DMS 273 (cell line): ENCODE measurements at regions not wholly inside any gene's neighbourhood (a gene's known extent, or its start where the extent isn't known, plus 50 kb on each side); places are given as distances from the start of the nearest gene placed in this dataset.

Experiments
- DNase-seq: peaks from one replicate; lab custom pipeline; 2025; ENCODE audit not compliant: unreplicated experiment; lab: John Stamatoyannopoulos, UW

DNA sequence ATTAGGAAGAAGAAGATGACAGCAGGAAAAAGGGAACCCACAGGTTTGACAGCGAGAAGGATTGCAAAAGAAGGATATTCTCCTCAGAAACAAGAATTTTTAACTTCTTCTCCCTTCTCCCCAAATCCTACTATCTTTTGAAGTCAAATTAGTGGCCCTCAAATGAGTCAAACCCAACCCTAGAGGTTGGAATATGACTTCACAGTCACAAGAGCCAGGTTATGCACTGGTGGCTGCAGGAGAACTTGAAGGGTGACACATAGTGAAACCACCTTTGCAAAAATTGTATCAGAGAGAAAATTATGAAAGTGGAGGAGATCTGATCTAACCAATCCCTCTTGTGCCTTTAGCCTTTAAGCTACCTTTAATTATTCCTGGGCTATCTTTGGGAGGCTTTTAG is 386.2 kb upstream of the CCDC196 start:
- DNase-seq: peak; percentile 40

- peak; percentile 47 for DNase-seq
Measured at GRCh38 chr14:66101662-66102061, 384.5 kb upstream of the CCDC196 start.

- peak; percentile 44 for DNase-seq
Measured at GRCh38 chr14:66104486-66104885, 381.7 kb upstream of the CCDC196 start.

GRCh38 chr14:66105815-66106214 is 380.4 kb upstream of the CCDC196 start:
- DNase-seq: no peak

DNA sequence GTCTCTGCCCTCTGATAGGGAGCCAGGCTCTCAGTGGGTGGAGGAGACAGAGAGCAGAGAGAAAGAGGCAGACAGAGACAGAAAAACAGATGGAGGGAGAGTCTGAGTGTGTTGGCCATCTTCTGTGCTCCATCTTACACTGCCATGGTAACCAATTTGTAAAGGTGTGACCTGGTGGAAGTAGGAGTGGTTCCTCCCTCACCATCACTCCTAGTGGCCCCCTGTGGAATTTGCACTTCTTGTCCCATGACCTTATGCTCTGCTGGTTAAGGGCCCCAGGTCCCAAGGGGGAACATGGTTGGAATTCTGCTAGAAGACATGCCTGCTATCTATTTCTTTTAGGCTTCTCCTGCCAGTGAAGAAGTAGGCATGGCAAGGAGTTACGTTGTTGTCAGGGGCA is 376.7 kb upstream of the CCDC196 start:
- peak; percentile 16 for DNase-seq

DNA sequence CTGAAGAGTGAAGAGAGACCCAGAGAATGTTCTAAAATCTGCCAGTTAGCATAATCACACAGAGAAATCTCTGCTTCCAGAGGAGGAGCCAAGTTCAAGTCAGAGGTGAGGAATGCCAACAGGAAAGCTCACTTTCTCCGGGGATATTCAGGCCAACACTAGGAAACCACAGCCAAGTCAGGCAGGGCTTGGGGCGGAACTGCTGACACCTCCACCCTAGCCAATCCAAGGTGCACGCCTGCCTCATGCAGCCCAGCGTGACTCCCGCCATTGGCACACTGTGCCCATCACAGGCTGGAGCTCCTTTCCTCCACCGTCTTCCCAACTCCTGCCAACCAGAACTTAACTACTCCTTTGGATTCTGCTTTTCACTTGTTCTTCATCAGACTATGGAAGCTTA is 374.3 kb upstream of the CCDC196 start:
- DNase-seq: no peak

GRCh38 chr14:66114071-66114470 is 372.1 kb upstream of the CCDC196 start:
- no peak for DNase-seq

- no peak for DNase-seq
Measured at GRCh38 chr14:66115740-66116502, 370.2 kb upstream of the CCDC196 start.

DNA sequence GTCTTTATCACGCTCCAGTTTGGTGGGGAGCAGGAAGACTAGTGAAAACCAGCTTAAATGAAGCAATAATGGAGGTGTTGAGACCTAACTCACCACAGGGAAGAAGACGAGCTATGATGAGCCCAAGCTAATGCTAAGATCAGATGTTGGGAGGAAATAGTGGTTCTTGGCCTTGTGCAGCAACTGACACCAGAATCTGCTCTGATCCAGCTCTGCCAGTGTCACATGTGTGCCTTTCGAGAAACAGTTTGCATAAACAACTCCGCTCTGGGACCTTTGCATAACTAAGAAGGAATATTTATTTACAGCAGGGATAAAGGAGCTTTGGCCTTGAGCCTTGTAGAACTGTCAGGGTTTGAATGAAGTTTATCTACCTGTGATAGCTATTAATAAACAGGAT is 369.4 kb upstream of the CCDC196 start:
- DNase-seq: no peak

DNA sequence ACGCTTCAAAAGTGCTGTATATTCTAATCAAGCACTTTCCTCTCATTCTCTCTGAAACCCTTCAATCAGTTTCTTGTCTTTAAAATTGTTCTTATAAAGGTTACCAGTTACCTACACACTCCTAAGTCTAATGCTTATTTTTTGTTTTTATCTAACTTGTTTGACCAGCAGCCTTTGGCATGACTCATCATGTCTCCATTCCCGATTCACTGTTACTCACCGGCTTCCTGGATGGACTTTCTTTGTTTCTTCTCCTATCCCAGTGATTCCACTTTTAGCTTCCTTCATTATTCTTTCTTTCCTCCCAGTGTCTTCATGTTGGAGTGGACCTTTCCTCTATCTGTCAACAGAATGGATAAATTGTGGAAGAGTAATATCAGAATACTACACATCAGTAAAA is 368.6 kb upstream of the CCDC196 start:
- DNase-seq: no peak

DNA sequence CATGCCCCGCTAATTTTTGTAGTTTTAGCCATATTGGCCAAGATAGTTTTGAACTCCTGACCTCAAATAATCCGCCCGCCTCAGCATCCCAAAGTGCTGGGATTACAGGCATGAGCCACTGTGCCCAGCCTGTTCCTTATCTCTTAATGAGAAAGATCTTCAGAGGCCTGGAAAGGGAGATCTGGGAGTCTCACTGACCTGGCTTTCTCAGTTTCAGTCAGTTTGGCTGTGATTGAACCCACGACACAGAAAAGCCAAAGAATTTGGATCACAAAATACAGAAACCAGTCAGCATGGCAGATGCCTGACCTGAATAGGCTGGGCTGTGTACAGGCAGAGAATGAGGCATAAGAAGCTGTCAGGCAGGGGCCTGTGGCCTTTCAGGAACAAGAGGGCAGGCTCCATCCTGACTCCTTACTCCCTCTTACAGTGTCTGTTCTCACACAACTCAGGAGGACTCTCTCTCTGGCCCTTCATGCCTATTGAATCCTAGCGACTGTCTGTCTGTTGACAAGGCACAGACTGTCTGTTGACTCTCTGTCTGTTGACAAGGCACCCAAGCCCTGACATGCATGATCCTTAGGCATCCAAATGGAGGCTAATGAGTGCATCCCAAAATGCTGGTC is 366.5 kb upstream of the CCDC196 start:
- no peak for DNase-seq

GRCh38 chr14:66120402-66120801 is 365.8 kb upstream of the CCDC196 start:
- no peak for DNase-seq

DNA sequence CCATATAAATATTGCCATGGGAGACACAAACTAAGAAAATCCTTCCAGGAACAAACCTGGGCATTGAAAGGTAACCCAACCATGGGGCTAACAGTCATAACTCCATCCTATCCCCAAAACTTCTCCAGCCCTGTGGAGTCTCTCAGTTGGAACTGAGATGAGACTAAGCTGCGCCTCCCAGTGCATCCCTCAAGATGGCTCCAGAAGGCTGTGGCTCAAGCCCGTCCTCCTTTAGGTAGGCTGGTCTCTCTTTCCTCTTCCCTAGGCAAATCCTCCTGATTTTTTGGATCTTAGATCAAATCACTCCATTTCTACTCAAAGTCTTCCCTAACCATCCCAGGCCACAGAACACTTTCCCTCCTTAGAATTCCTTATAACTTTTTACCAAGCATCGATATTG is 364.3 kb upstream of the CCDC196 start:
- DNase-seq: no peak

GRCh38 chr14:66129224-66129623 is 356.9 kb upstream of the CCDC196 start:
- no peak for DNase-seq

DNA sequence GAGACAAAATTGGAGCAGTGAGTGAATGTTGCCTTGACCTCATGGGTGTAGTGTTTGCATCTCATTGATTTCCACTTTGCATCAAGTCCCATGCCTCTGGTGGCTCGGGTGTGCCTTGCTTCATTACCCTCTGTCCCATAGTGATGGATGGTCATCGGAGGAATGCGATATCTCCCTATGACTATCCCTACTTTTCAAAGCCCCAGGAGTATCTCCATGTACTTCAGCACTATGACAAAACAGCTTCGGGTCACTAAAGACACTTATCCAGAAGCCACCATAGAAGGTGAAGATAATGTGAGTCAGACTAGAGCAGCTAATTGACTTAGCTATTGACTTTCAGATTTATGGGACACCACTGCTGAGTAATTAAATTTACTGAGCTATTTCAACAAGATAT is 355.1 kb upstream of the CCDC196 start:
- DNase-seq: no peak

GRCh38 chr14:66133666-66134065 is 352.5 kb upstream of the CCDC196 start:
- no peak for DNase-seq

DNA sequence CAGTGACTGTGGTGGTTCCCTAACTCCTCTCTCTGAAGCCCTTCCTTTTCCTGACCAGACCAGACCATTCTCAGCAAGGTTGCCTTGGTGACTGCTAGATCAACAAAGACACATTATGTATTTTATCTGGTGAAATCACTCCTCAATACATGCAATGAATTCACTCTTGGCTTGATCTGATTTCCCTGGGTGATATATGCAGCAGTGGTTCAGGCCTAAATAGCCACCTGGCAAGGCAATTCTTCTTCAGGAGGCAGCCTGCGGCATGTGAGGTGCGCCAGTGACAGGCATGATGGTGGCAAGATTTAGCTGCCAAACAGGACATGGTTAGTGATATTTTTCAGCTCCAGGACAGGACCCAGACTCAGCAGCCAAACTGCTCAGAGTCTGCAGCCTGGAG is 350.3 kb upstream of the CCDC196 start:
- DNase-seq: no peak

- DNase-seq: no peak
Measured at GRCh38 chr14:66137081-66137480, 349.1 kb upstream of the CCDC196 start.

- no peak for DNase-seq
Measured at GRCh38 chr14:66139432-66139831, 346.7 kb upstream of the CCDC196 start.

DNA sequence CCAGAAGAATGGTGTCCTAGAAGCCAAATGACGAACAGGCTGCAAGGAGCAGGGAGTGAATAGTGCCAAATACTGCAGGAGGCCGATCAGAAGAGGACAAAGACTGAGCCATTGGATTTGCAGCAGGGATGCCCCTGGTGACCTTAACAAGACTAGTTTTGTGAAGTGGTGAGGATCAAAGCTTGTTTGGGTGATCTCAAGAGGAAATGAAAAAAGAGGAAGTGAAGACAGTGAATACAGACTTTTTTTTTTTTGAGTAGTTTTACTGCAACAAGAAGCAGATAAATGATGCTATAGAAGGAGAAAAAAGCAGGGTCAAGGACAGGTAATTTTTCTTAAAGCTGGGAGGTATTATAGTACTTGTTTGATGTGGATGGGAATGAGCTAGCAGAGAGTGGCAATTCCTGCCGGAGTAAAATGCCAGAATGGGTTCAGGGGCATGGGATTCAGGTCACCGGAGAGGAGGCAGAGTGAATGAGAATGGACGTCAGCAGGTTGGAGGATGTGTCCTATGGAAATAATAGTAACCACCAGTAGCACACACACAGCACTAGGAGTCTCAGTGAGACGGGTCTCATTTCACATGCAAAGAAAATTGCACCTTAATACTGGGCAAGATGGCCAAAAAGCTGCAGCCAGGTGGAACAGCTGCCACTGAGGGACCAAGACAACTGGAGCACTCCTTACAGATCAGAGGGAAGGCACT is 345.8 kb upstream of the CCDC196 start:
- no peak for DNase-seq

DNA sequence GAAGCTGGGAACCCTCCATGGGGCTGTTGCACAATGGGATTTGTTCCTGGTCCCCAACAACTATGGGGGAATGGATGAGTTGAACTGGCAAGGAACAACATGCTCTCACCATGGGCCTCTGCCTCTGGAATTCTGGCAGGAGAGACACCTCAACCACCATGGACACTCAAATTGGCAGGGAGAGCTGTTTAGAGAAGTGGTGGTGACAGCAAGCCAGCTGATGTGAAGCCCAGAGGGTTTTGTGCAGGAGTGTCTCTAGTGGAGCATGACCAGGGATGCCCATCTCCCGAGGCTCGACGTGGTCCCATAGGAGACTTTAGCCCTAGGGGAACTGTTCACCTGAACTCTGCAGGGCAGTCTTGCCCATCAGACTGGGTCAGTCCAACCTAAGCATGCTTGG is 345.2 kb upstream of the CCDC196 start:
- no peak for DNase-seq

GRCh38 chr14:66141733-66142132 is 344.4 kb upstream of the CCDC196 start:
- no peak for DNase-seq
